Right renal cortex interstitium (tissue), 3 donors: ENCODE measurements at regions not wholly inside any gene's neighbourhood (a gene's known extent, or its start where the extent isn't known, plus 50 kb on each side); places are given as distances from the start of the nearest gene placed in this dataset.
A peak's percentile ranks its signal among the peaks of the same experiment; 100 is the strongest.
"Not testable (repeated sequence)": the region's sequence is repeated elsewhere in the genome, so short reads cannot be mapped to it uniquely, and the experiment has no call there.

Experiments
- DNase-seq, 3 donors: peaks; one replicate each; pipeline ENCODE4 v3.0.0-alpha.2; 2013; ENCODE audit warnings: low read depth in 3 of 3, low spot score in 2 of 3

- no peak for DNase-seq
These were observed 127.2 kb upstream of the SP4 start for GRCh38 chr7:21300692-21301091.

GRCh38 chr7:21304808-21305375, 123.0 kb upstream of the SP4 start:
- DNase-seq: no peak

- no peak for DNase-seq
These were observed 122.2 kb upstream of the SP4 start for GRCh38 chr7:21305455-21306235.

DNA sequence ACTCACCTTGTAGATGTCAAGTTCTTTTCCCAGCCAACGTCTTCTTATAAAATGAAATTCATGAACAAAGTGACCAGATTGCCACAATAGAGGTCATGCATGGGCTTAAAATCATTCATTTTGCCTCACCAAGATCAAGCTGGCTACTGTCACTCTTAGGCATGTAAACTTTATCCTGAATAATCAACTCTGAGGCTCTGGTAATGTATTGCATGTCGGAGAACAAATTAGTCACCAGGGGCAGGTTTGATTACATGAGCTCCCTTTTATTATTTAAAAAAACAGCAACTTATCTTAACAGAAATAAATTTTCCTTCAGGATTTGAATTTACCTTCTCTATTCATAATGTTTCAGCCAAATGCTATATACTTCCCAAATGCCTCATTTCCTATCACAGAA, 112.9 kb upstream of the SP4 start:
- DNase-seq: no peak

GRCh38 chr7:21317966-21318915, 109.6 kb upstream of the SP4 start:
- peak in 2 of 3 donors; percentile 21 to 29 for DNase-seq

DNA sequence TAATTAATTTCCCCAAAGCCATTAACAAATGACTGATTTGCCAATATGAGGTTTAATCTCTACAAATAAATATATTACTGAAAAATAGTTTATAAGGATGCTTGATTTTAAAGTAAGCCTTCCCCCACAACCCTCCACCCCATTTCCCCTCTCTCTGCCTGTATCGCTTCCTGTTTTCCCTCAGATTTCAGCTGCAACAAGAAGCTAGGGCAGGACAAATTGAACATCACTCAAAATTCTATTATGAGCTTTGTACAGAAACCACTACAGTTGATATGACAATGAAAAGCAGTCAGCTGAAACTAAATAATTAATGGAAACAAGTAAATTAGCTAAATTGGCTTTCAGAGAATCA, 109.0 kb upstream of the SP4 start:
- DNase-seq: no peak

DNA sequence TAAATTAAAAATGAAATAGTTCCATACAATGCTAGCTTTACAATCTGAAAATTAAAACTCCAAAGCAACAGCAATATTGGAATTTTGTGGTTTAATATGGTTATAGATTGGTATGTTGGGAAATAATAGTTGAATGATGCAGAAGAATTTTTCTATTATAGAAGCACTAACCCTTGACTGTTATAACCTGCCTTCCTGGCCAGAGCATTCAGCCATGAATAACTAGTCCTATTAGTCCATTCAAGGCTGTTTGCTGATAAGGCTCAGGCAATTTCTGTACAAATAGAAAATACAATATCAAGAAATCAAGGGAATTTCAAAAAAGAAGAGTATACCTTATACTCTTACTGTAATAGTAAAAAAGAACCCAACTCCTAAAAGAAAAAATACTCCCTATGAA, 101.6 kb upstream of the SP4 start:
- no peak for DNase-seq

- no peak for DNase-seq
These were observed 101.0 kb upstream of the SP4 start for GRCh38 chr7:21326921-21327320.

- no peak for DNase-seq
These were observed 100.2 kb upstream of the SP4 start for GRCh38 chr7:21327422-21328409.

DNA sequence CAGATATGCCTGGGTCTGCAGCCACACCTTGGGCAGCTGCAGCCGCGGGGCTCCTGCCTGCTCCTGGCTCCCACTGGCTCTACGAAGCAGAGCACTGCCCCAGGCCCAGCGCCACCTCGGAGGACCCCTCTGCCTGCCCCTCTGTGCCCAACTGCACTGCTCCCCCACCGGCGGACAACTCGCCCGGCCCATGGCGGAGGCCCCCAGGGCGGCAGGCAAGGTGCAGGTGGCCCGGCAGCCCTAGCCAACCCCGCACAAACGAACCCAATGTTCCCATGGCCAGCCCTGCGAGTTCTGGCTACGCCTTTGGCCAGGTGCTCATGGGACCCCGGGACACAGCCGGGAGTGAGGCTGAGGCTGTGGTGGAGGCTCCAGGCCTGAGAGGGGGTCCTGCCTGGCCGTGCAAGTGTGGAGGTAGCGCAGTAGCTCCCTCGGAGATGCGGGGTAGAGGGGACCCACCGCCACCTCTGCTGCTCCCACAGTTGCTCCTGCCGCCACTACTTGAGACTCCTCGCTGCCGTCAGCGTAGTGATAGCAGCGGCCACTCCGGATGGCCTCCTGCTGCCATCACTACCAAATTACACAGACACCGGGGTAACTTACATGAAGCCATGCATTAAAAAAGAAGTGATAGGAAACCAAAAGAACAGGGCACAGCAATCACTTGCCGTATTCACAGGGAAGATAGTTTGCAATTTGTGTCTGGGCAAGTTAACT, 97.3 kb upstream of the SP4 start:
- no peak for DNase-seq

GRCh38 chr7:21334906-21335305, 93.0 kb upstream of the SP4 start:
- DNase-seq: no peak

DNA sequence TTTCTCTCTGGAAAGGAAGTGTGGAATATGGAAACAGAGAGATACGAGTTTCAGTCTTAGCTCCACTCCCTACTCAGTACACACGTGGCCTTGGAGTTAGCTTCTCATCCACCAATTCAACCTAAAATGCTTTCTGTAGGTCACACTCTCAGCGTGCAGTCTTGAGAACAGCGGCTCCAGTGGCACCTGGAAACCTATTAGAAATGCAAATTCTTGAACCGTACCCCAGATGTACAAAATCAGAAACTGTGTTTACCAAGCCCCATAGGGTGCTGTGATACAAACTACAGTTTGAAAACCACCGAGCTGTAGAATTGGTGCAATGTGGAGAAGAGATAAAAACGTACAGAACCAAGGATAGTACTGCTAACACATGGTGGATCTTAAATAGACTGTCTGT, 91.1 kb upstream of the SP4 start:
- DNase-seq: no peak

DNA sequence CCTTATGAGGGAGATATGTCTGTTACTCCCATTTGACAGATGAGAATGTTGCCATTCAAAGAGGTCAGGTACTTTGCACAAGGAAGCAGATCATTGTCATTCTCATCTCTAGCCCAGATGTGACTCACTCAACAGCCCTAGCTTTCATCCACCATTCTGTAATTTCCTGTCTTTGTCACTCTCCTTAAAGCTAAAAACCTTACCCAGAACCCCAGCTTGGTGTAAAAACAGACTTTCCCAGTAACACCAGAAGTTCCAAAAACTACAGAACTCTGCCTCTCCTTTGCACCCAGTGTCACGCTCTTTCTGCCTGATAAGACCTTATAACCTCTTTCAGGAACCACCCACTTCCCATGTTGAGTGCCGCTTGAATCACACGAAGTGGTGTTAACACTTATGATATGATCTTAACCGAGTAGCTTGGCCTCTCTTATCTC, 89.1 kb upstream of the SP4 start:
- DNase-seq: no peak

DNA sequence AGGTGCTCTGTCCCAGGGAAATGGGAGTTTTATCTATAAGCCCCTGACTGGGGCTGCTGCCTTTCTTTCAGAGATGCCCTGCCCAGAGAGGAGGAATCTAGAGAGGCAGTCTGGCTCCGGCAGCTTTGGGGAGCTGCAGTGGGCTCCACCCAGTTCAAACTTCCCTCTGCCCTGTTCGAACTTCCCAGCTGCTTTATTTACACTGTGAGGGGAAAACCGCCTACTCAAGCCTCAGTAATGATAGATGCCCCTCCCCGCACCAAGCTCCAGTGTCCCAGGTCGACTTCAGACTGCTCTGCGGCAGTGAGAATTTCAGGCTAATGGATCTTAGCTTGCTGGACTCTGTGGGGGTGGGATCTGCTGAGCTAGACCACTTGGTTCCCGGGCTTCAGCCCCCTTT, 83.0 kb upstream of the SP4 start:
- DNase-seq: not testable (repeated sequence)

DNA sequence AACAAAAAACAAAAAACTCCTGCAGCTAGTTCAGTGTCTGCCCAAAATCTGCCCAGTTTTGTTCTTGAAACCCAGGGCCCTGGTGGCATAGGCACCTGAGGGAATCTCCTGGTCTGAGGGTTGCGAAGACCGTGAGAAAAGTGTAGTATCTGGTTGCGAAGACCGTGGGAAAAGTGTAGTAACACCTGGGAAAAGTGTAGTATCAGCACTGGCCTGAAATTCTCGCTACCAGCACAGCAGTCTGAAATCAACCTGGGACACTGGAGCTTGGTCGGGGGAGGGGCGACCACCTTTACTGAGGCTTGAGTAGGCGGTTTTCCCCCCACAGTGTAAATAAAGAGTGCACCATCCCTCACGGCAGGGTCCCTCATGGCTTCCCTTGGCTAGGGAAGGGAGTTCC, 82.5 kb upstream of the SP4 start:
- DNase-seq: no peak

DNA sequence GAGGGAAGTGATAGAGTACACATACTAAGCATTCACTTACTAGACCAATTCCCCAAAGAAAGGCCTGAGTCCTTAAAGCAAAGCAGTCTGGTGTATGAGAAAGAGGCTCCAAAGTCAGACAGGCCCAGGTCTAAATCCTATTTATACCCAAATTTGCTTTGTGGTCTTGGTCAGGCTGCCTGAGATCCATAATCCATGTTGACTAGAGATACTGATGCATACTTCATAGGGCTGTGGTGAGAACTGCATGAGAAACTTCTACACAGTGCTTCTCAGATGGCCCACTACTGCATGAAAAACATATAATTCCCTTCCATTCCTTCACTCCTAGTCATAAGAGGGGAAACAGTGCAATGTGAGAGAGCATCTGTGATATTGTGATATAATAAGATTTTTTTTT, 81.6 kb upstream of the SP4 start:
- no peak for DNase-seq

DNA sequence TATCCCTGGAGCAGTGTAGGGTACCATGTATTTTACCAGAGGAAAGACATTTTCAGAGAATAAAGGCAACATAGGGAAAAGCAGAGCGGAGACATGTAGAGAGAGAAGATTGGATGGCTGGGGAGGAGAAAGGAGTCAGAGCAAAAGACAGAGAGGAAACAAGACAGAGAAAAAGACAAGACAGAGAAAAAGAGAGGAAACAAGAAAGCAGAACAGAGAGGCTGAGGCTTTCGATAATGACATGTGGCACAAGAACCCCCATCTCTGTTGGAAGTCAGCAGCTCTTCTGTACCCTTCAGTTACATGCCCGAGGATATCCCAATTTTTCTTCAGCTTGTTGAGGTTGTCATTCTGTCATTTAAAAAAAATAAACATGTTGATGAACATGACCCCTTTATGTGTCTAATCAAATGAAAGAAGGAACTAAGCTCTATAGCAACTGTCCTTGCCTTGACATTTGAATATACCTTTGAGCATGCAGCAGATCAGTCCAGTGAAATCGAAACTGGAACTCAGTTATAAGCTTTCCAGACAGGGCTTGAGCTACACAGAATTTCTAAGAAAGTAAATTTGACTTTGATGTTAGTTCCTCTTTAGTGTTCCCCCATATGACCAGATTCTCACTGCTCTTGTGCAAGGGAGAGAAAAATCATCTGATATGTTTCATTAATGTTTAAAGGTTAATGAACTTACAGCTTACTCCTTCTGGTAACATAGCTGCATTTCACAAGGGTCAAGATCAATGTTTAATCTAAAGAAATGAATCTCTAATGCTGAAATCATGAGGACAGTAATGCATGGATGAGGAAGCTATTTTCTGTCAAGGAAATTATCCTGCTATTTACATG, 75.1 kb upstream of the SP4 start:
- DNase-seq: no peak

DNA sequence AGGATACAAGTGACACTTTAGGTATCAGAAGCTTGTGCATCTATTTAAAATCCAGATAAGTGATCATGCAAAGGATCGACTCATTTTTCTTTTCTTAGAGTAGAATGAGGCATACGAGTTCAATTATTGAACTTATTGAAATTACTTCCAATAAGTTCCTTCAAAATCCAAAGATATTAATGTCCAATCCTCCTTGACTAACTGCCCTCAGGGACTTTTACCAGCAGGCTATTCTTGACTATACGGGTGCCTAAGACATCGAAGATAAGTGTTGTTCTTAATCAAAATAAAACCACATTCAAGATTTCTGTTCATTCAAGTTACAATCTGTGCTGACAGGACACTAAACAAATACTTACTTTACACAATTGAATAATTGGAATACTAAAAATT, 74.5 kb upstream of the SP4 start:
- no peak for DNase-seq

- no peak for DNase-seq
These were observed 73.6 kb upstream of the SP4 start for GRCh38 chr7:21354284-21354683.
